Activated T-cell treated with anti-CD3 and anti-CD28 coated beads, Interleukin-2, amount 50 U/mL, for 72 hours (primary cell): ENCODE measurements at regions not wholly inside any gene's neighbourhood (a gene's known extent, or its start where the extent isn't known, plus 50 kb on each side); places are given as distances from the start of the nearest gene placed in this dataset.

Experiments used
- ATAC-seq, 2 donors: fragments of 150-1000 bp; cut with Tn5 transposase; replicated peaks in 1 of 2; 2 replicates each; pipeline ENCODE4 v1.10.0; 2021; ENCODE audit warnings: moderate library complexity in 2 of 2, mild to moderate bottlenecking in 1 of 2
- DNase-seq, 2 donors: peaks; one replicate each; pipeline ENCODE4 v3.0.0; 2021 to 2022; ENCODE audit warnings: mixed read lengths in 1 of 2
- H3K27ac Mint-ChIP-seq: one replicate; pipeline ENCODE4 v1.8.0; 2022; ENCODE audit warnings: mild to moderate bottlenecking, moderate library complexity, mixed read lengths
- H3K27me3 Mint-ChIP-seq: one replicate; pipeline ENCODE4 v1.8.0; 2022; ENCODE audit warnings: low read depth, mixed read lengths
- H3K36me3 Mint-ChIP-seq, 2 donors: one replicate each; pipeline ENCODE4 v1.8.0; 2022; ENCODE audit warnings: mixed read lengths in 2 of 2, mild to moderate bottlenecking in 1 of 2; ENCODE audit not compliant: insufficient read depth in 2 of 2
- H3K4me1 Mint-ChIP-seq: one replicate; pipeline ENCODE4 v1.8.0; 2022; ENCODE audit warnings: low read depth, mixed read lengths
- H3K4me3 Mint-ChIP-seq, 2 donors: one replicate each; pipeline ENCODE4 v1.8.0; 2022; ENCODE audit warnings: mild to moderate bottlenecking in 2 of 2, mixed read lengths in 2 of 2, moderate library complexity in 2 of 2
- H3K9me3 Mint-ChIP-seq, 2 donors: one replicate each; pipeline ENCODE4 v1.8.0; 2022; ENCODE audit warnings: mixed read lengths in 2 of 2

GRCh38 chr15:94804613-94805012 lies 573.3 kb downstream of the MCTP2 start:
- Mint-ChIP-seq H3K36me3 (no peaks in the 10 kb centered on the region), H3K4me1 (no peaks in the 10 kb centered on the region), H3K27me3 (no peaks in the 10 kb centered on the region), H3K9me3 (peaks cover 4% of the 10 kb centered on the region in 2 donors), H3K27ac (no peak overlapping the region), H3K4me3 (no peak overlapping the region)
- no peak for ATAC-seq
- DNase-seq, result no peak

- ATAC-seq (no peak), DNase-seq (no peak)
- Mint-ChIP-seq H3K4me3 (no peak overlapping the region), H3K9me3 (peaks cover 0 to 1% of the 10 kb centered on the region in 2 donors), H3K4me1 (no peaks in the 10 kb centered on the region), H3K27ac (no peak overlapping the region), H3K36me3 (no peaks in the 10 kb centered on the region), H3K27me3 (no peaks in the 10 kb centered on the region)
Observed at GRCh38 chr15:94815110-94815731, 583.9 kb downstream of the MCTP2 start.

GRCh38 chr15:94815914-94816313 lies 584.6 kb downstream of the MCTP2 start:
- Mint-ChIP-seq H3K27ac (no peak overlapping the region), H3K9me3 (peaks cover 0 to 1% of the 10 kb centered on the region in 2 donors), H3K4me1 (no peaks in the 10 kb centered on the region), H3K36me3 (no peaks in the 10 kb centered on the region), H3K27me3 (no peaks in the 10 kb centered on the region), H3K4me3 (no peak overlapping the region)
- ATAC-seq, result no peak
- no peak for DNase-seq

- no peak for ATAC-seq
- Mint-ChIP-seq H3K27ac (no peak overlapping the region), H3K9me3 (peaks cover 2 to 4% of the 10 kb centered on the region in 2 donors), H3K27me3 (no peaks in the 10 kb centered on the region), H3K4me1 (no peaks in the 10 kb centered on the region), H3K36me3 (no peaks in the 10 kb centered on the region), H3K4me3 (no peak overlapping the region)
- no peak for DNase-seq
Observed at GRCh38 chr15:94829887-94830884, 598.8 kb downstream of the MCTP2 start.

- H3K27me3 Mint-ChIP-seq, result no peaks in the 10 kb centered on the region
- no peak overlapping the region for H3K4me3 Mint-ChIP-seq
- H3K4me1 Mint-ChIP-seq, result no peaks in the 10 kb centered on the region
- DNase-seq (no peak), ATAC-seq (no peak)
- H3K36me3 Mint-ChIP-seq, result no peaks in the 10 kb centered on the region
- no peak overlapping the region for H3K27ac Mint-ChIP-seq
- peaks cover 2% of the 10 kb centered on the region in 2 donors for H3K9me3 Mint-ChIP-seq
Observed at GRCh38 chr15:94834000-94834399, 602.6 kb downstream of the MCTP2 start.

- Mint-ChIP-seq H3K36me3 (no peaks in the 10 kb centered on the region), H3K27ac (no peak overlapping the region), H3K4me3 (no peak overlapping the region), H3K4me1 (no peaks in the 10 kb centered on the region), H3K27me3 (no peaks in the 10 kb centered on the region), H3K9me3 (peaks cover 2% of the 10 kb centered on the region in 2 donors)
- DNase-seq (no peak), ATAC-seq (no peak)
Observed at GRCh38 chr15:94834494-94834893, 603.1 kb downstream of the MCTP2 start.

GRCh38 chr15:94838281-94838680 lies 606.9 kb downstream of the MCTP2 start:
- ATAC-seq, result no peak
- Mint-ChIP-seq H3K9me3 (no peaks in the 10 kb centered on the region), H3K4me3 (no peak overlapping the region), H3K4me1 (no peaks in the 10 kb centered on the region), H3K27me3 (peaks cover 14% of the 10 kb centered on the region), H3K27ac (no peak overlapping the region), H3K36me3 (no peaks in the 10 kb centered on the region)
- no peak for DNase-seq

GRCh38 chr15:94840794-94841783 lies 609.7 kb downstream of the MCTP2 start:
- Mint-ChIP-seq H3K9me3 (no peaks in the 10 kb centered on the region), H3K4me1 (no peaks in the 10 kb centered on the region)

GRCh38 chr15:94843060-94843459 lies 611.7 kb downstream of the MCTP2 start:
- Mint-ChIP-seq H3K4me1 (no peaks in the 10 kb centered on the region), H3K27me3 (peaks cover 41% of the 10 kb centered on the region), H3K4me3 (no peak overlapping the region), H3K27ac (no peak overlapping the region), H3K36me3 (peaks cover 0 to 3% of the 10 kb centered on the region in 2 donors), H3K9me3 (peaks cover 3 to 5% of the 10 kb centered on the region in 2 donors)
- no peak for ATAC-seq
- DNase-seq, result no peak

More at GRCh38 chr15:94840794-94841783, 609.7 kb downstream of the MCTP2 start:
- no peak for DNase-seq
- Mint-ChIP-seq H3K4me3 (no peak overlapping the region), H3K36me3 (peaks cover 0 to 3% of the 10 kb centered on the region in 2 donors), H3K27ac (no peak overlapping the region), H3K27me3 (peaks cover 35% of the 10 kb centered on the region)
- no peak for ATAC-seq

GRCh38 chr15:94844198-94844537 lies 612.8 kb downstream of the MCTP2 start:
- peak overlapping the region in 1 of 2 donors; percentile 10 for H3K4me3 Mint-ChIP-seq
- no peaks in the 10 kb centered on the region for H3K4me1 Mint-ChIP-seq
- ATAC-seq (no peak), DNase-seq (no peak)
- peaks cover 3 to 8% of the 10 kb centered on the region in 2 donors for H3K9me3 Mint-ChIP-seq
- peaks cover 41% of the 10 kb centered on the region for H3K27me3 Mint-ChIP-seq
- no peak overlapping the region for H3K27ac Mint-ChIP-seq
- H3K36me3 Mint-ChIP-seq, result peaks cover 0 to 3% of the 10 kb centered on the region in 2 donors

GRCh38 chr15:94844538-94845389 lies 613.4 kb downstream of the MCTP2 start:
- Mint-ChIP-seq H3K4me1 (no peaks in the 10 kb centered on the region), H3K9me3 (peaks cover 3 to 9% of the 10 kb centered on the region in 2 donors), H3K36me3 (peaks cover 0 to 3% of the 10 kb centered on the region in 2 donors), H3K27me3 (peaks cover 41% of the 10 kb centered on the region), H3K27ac (no peak overlapping the region), H3K4me3 (no peak overlapping the region)
- no peak for DNase-seq
- ATAC-seq, result peak; percentile 35 to 36

GRCh38 chr15:94845390-94845716 lies 614.0 kb downstream of the MCTP2 start:
- H3K9me3 Mint-ChIP-seq, result peaks cover 3 to 9% of the 10 kb centered on the region in 2 donors
- peaks cover 0 to 3% of the 10 kb centered on the region in 2 donors for H3K36me3 Mint-ChIP-seq
- DNase-seq (no peak), ATAC-seq (no peak)
- H3K27ac Mint-ChIP-seq, result no peak overlapping the region
- no peaks in the 10 kb centered on the region for H3K4me1 Mint-ChIP-seq
- H3K4me3 Mint-ChIP-seq, result no peak overlapping the region
- peaks cover 41% of the 10 kb centered on the region for H3K27me3 Mint-ChIP-seq
